Lung (tissue), 11 donors: ENCODE measurements at regions not wholly inside any gene's neighbourhood (a gene's known extent, or its start where the extent isn't known, plus 50 kb on each side); places are given as distances from the start of the nearest gene placed in this dataset.
A peak's percentile ranks its signal among the peaks of the same experiment; 100 is the strongest.

Experiments used
- ATAC-seq: fragments of 200-7000 bp; cut with Tn5 transposase; one replicate; pipeline ENCODE4 v1.9.1; 2020; ENCODE audit warnings: moderate number of reproducible peaks; ENCODE audit not compliant: insufficient read depth, low FRiP score
- DNase-seq, 3 donors: peaks; one replicate each; pipeline ENCODE4 v3.0.0-alpha.2; 2013 to 2017
- H3K27ac ChIP-seq, 2 donors: one replicate each; pipeline ENCODE4 v1.5.1; 2013; ENCODE audit warnings: mild to moderate bottlenecking in 2 of 2, moderate library complexity in 2 of 2, control low read depth in 1 of 2, inconsistent platforms in 1 of 2, low read depth in 1 of 2, low read length in 1 of 2
- H3K27me3 ChIP-seq, 3 donors: one replicate each; pipeline ENCODE4 v1.5.1; 2013; ENCODE audit warnings: low read length in 2 of 3; ENCODE audit not compliant: control insufficient read depth in 3 of 3, insufficient read depth in 3 of 3
- H3K36me3 ChIP-seq, 4 donors: one replicate each; pipeline ENCODE4 v1.5.1; 2013; ENCODE audit warnings: low read length in 4 of 4, mild to moderate bottlenecking in 1 of 4, moderate library complexity in 1 of 4; ENCODE audit not compliant: control insufficient read depth in 4 of 4, insufficient read depth in 4 of 4
- H3K4me1 ChIP-seq, 5 donors: one replicate each; pipeline ENCODE4 v1.5.1; 2013; ENCODE audit warnings: low read length in 5 of 5, mild to moderate bottlenecking in 2 of 5, moderate library complexity in 1 of 5; ENCODE audit not compliant: control insufficient read depth in 5 of 5, insufficient read depth in 5 of 5
- H3K4me3 ChIP-seq: one replicate; pipeline ENCODE4 v1.5.1; 2013; ENCODE audit warnings: mild to moderate bottlenecking, control low read depth, moderate library complexity
- H3K9ac ChIP-seq, 2 donors: one replicate each; pipeline ENCODE4 v1.5.1; 2013; ENCODE audit warnings: low read length in 2 of 2, control low read depth in 1 of 2; ENCODE audit not compliant: insufficient read depth in 1 of 2
- H3K9me3 ChIP-seq, 4 donors: one replicate each; pipeline ENCODE4 v1.5.1; 2013; ENCODE audit warnings: low read length in 3 of 4, mild to moderate bottlenecking in 1 of 4, moderate library complexity in 1 of 4; ENCODE audit not compliant: control insufficient read depth in 4 of 4, insufficient read depth in 3 of 4
- CTCF ChIP-seq: IDR thresholded peaks from 2 replicates; pipeline ENCODE4 v1.5.1; 2012; ENCODE audit warnings: mild to moderate bottlenecking; ENCODE audit errors: control extremely low read depth, extremely low read depth
- WGBS, 2 donors: extraction: QIAGEN DNeasy Blood & Tissue Kit; methylation state at CpG; one replicate each; pipeline ENCODE4 v1.1.7; 2013; 5-methylcytosine and 5-hydroxymethylcytosine counted together
- donor health status: control.
- donor health status: control.
- donor health status: Bipolar disorder and iron deficiency.
- donor health status: healthy.
- donor health status: DM: yes; HTN: yes; CAD: no.

GRCh38 chr5:143715616-143716015 lies 96.3 kb upstream of the HMHB1 start:
- Histone ChIP-seq H3K4me3 (no peak overlapping the region), H3K4me1 (peaks cover 1 to 16% (median 9%) of the 10 kb centered on the region in 5 donors), H3K27ac (no peak overlapping the region), H3K36me3 (no peaks in the 10 kb centered on the region), H3K9me3 (no peaks in the 10 kb centered on the region), H3K27me3 (no peaks in the 10 kb centered on the region), H3K9ac (no peak overlapping the region)
- 79 to 85% methylated on average over 3 of the region's 3 CpGs for WGBS, 2 donors
- ATAC-seq, result no peak
- no peak for TF ChIP-seq CTCF
- DNase-seq, result no peak

- Histone ChIP-seq H3K27me3 (no peaks in the 10 kb centered on the region), H3K4me1 (peaks cover 1 to 16% (median 9%) of the 10 kb centered on the region in 5 donors), H3K9ac (no peak overlapping the region), H3K27ac (no peak overlapping the region), H3K4me3 (no peak overlapping the region), H3K9me3 (no peaks in the 10 kb centered on the region), H3K36me3 (no peaks in the 10 kb centered on the region)
- ATAC-seq (peak; percentile 50), DNase-seq (peak in 2 of 3 donors; percentile 23 to 66)
- TF ChIP-seq CTCF, result no peak
- 64 to 78% methylated on average over 4 of the region's 4 CpGs for WGBS, 2 donors
Measured at GRCh38 chr5:143714629-143715028, 97.3 kb upstream of the HMHB1 start.

GRCh38 chr5:143713047-143714003 lies 98.6 kb upstream of the HMHB1 start:
- Histone ChIP-seq H3K27me3 (no peaks in the 10 kb centered on the region), H3K9ac (no peak overlapping the region), H3K36me3 (no peaks in the 10 kb centered on the region), H3K4me3 (no peak overlapping the region), H3K27ac (peak overlapping the region in 1 of 2 donors; percentile 85), H3K4me1 (peaks cover 1 to 16% (median 9%) of the 10 kb centered on the region in 5 donors), H3K9me3 (no peaks in the 10 kb centered on the region)
- no peak for TF ChIP-seq CTCF
- ATAC-seq (no peak), DNase-seq (peak; percentile 17 to 87 (median 86))
- 75 to 87% methylated on average over 8 of the region's 8 CpGs for WGBS, 2 donors
